PC-3 (cell line): ENCODE measurements at regions not wholly inside any gene's neighbourhood (a gene's known extent, or its start where the extent isn't known, plus 50 kb on each side); places are given as distances from the start of the nearest gene placed in this dataset.
A peak's percentile ranks its signal among the peaks of the same experiment; 100 is the strongest.

ENCODE experiments used
- ATAC-seq: fragments of 200-7000 bp; cut with Tn5 transposase; 2 replicates; pipeline ENCODE4 v1.9.1; 2020; ENCODE audit warnings: mild to moderate bottlenecking, moderate library complexity
- BruUV-seq: library from RNA; stranded (reverse); fragments of 400-500 nt; replicated peaks from 2 replicates; lab custom pipeline; 2021; lab: Mats Ljungman, UMichigan
- CTCF ChIA-PET: fragments of 300-600 bp; sonication (Branson Sonifier 250); formaldehyde crosslinking; loops from one replicate; lab custom pipeline; 2022; ENCODE audit warnings: antibody characterized with exemption; lab: Charles Lee
- POLR2A ChIA-PET: fragments of 300-600 bp; sonication (Branson Sonifier 250); formaldehyde crosslinking; loops from one replicate; lab custom pipeline; 2022; ENCODE audit warnings: antibody characterized with exemption; ENCODE audit not compliant: unreplicated experiment; lab: Charles Lee
- DNase-seq: peaks from one replicate; pipeline ENCODE4 v3.0.0-alpha.2; 2015
- H2AFZ ChIP-seq: fragments of 300-600 bp; sonication (generic); 2 replicates; pipeline ENCODE4 v1.6.0; 2016; ENCODE audit warnings: antibody characterized with exemption, low read length
- H3F3A ChIP-seq: fragments of 300-600 bp; sonication (generic); one replicate; pipeline ENCODE4 v1.6.0; 2017; ENCODE audit warnings: antibody characterized with exemption, low read length, control low read depth, mild to moderate bottlenecking; ENCODE audit not compliant: unreplicated experiment
- H3K27ac ChIP-seq: fragments of 300-600 bp; sonication (generic); 2 replicates; pipeline ENCODE4 v1.5.1; 2016; ENCODE audit warnings: mild to moderate bottlenecking, low read length
- H3K27me3 ChIP-seq: fragments of 300-600 bp; sonication (generic); 2 replicates; pipeline ENCODE4 v1.6.1; 2016; ENCODE audit warnings: low read length, mixed read lengths
- H3K36me3 ChIP-seq: fragments of 300-600 bp; sonication (generic); 2 replicates; pipeline ENCODE4 v1.6.1; 2016; ENCODE audit warnings: low read depth, mixed run types, low read length, mixed read lengths
- H3K4me1 ChIP-seq: fragments of 300-600 bp; sonication (generic); 2 replicates; pipeline ENCODE4 v1.5.1; 2016; ENCODE audit warnings: low read length; ENCODE audit not compliant: insufficient read depth
- H3K4me2 ChIP-seq: fragments of 300-600 bp; sonication (generic); 2 replicates; pipeline ENCODE4 v1.6.0; 2016; ENCODE audit warnings: low read length
- H3K4me3 ChIP-seq: fragments of 300-600 bp; sonication (generic); 2 replicates; pipeline ENCODE4 v1.5.1; 2016; ENCODE audit warnings: mild to moderate bottlenecking, low read length, mixed read lengths
- H3K79me2 ChIP-seq: fragments of 300-600 bp; sonication (generic); 2 replicates; pipeline ENCODE4 v1.6.1; 2017; ENCODE audit warnings: low read length, mixed read lengths
- H3K9ac ChIP-seq: fragments of 300-600 bp; sonication (generic); 2 replicates; pipeline ENCODE4 v1.6.0; 2016; ENCODE audit warnings: mild to moderate bottlenecking, low read length
- H3K9me2 ChIP-seq: fragments of 300-600 bp; sonication (generic); replicated peaks from 2 replicates; pipeline ENCODE4 v1.6.1; 2016; ENCODE audit warnings: mixed run types, low read length, mixed read lengths
- H3K9me3 ChIP-seq: fragments of 300-600 bp; sonication (generic); 2 replicates; pipeline ENCODE4 v1.6.1; 2016; ENCODE audit warnings: low read length, mixed read lengths
- H4K20me1 ChIP-seq: fragments of 300-600 bp; sonication (generic); 2 replicates; pipeline ENCODE4 v1.6.1; 2016; ENCODE audit warnings: low read length, mixed read lengths
- CTCF ChIP-seq: fragments of 300-600 bp; sonication (generic); conservative IDR thresholded peaks from 2 replicates; pipeline ENCODE4 v1.5.1; 2017; ENCODE audit warnings: antibody characterized with exemption, low read depth, mild to moderate bottlenecking, low read length
- EZH2 ChIP-seq: fragments of 300-600 bp; sonication (generic); IDR thresholded peaks from one replicate; pipeline ENCODE4 v1.6.1; 2017; ENCODE audit warnings: antibody characterized with exemption, mild to moderate bottlenecking, low read length; ENCODE audit not compliant: unreplicated experiment
- EZH2phosphoT487 ChIP-seq: fragments of 300-600 bp; sonication (generic); IDR thresholded peaks from 2 replicates; pipeline ENCODE4 v1.6.1; 2018; ENCODE audit warnings: mild to moderate bottlenecking, antibody characterized with exemption, low read length, borderline replicate concordance
- intact Hi-C: fragments of 100-400 bp; cut with micrococcal nuclease; formaldehyde crosslinking; loops from 2 replicates; pipeline ENCODE4 v1.9.0; 2023

- ChIA-PET CTCF (no interaction called here), POLR2A (no interaction called here)
- Histone ChIP-seq H3K79me2 (no peaks in the 10 kb centered on the region), H3K27me3 (no peaks in the 10 kb centered on the region), H3K27ac (no peak overlapping the region), H3K4me3 (no peak overlapping the region), H3K9ac (no peak overlapping the region), H3K9me2 (no peaks in the 10 kb centered on the region), H3K36me3 (no peaks in the 10 kb centered on the region), H3K4me2 (no peak overlapping the region), H3F3A (no peaks in the 10 kb centered on the region), H2AFZ (no peak overlapping the region), H4K20me1 (no peaks in the 10 kb centered on the region), H3K9me3 (no peaks in the 10 kb centered on the region), H3K4me1 (no peaks in the 10 kb centered on the region; the same call in 1 of the 2 replicates)
- no peak for TF ChIP-seq EZH2phosphoT487
- no peak for TF ChIP-seq EZH2
- TF ChIP-seq CTCF: no peak
- DNase-seq (no peak), ATAC-seq (no peak)
- intact Hi-C loops: no loop called here
- BruUV-seq: no TSS peak
These were observed 681.9 kb downstream of the ISL1 start for GRCh38 chr5:52065182-52065581.

GRCh38 chr5:52069997-52070396, 686.7 kb downstream of the ISL1 start:
- Histone ChIP-seq H3K4me1 (no peaks in the 10 kb centered on the region), H3K9me2 (no peaks in the 10 kb centered on the region), H3K4me3 (no peak overlapping the region), H3K27me3 (no peaks in the 10 kb centered on the region), H3K9ac (no peak overlapping the region), H3K4me2 (no peak overlapping the region), H3F3A (no peaks in the 10 kb centered on the region), H3K9me3 (no peaks in the 10 kb centered on the region), H4K20me1 (no peaks in the 10 kb centered on the region), H3K79me2 (no peaks in the 10 kb centered on the region), H2AFZ (no peak overlapping the region), H3K36me3 (no peaks in the 10 kb centered on the region), H3K27ac (no peak overlapping the region)
- no TSS peak for BruUV-seq
- ATAC-seq: no peak
- CTCF ChIA-PET: no interaction called here
- POLR2A ChIA-PET: no interaction called here
- intact Hi-C loops: no loop called here
- DNase-seq: peak; percentile 13
- TF ChIP-seq EZH2phosphoT487 (no peak), CTCF (no peak), EZH2 (no peak)

GRCh38 chr5:52073993-52074689, 690.9 kb downstream of the ISL1 start:
- H3K79me2 ChIP-seq: no peaks in the 10 kb centered on the region
- H3K4me3 ChIP-seq: no peak overlapping the region
- no peaks in the 10 kb centered on the region for H3F3A ChIP-seq
- no peaks in the 10 kb centered on the region for H3K4me1 ChIP-seq
- CTCF ChIA-PET: no interaction called here
- no peak overlapping the region for H3K27ac ChIP-seq
- no peaks in the 10 kb centered on the region for H4K20me1 ChIP-seq
- no TSS peak for BruUV-seq
- POLR2A ChIA-PET: no interaction called here
- no peaks in the 10 kb centered on the region for H3K36me3 ChIP-seq
- H3K4me2 ChIP-seq: no peak overlapping the region
- no peaks in the 10 kb centered on the region for H3K9me3 ChIP-seq
- H3K27me3 ChIP-seq: no peaks in the 10 kb centered on the region
- ATAC-seq (no peak), DNase-seq (no peak)
- no peak for TF ChIP-seq EZH2
- TF ChIP-seq EZH2phosphoT487: no peak
- TF ChIP-seq CTCF: no peak
- H3K9ac ChIP-seq: no peak overlapping the region
- no peak overlapping the region for H2AFZ ChIP-seq
- intact Hi-C loops: no loop called here
- no peaks in the 10 kb centered on the region for H3K9me2 ChIP-seq
